Keratinocyte (primary cell): ENCODE measurements at regions not wholly inside any gene's neighbourhood (a gene's known extent, or its start where the extent isn't known, plus 50 kb on each side); places are given as distances from the start of the nearest gene placed in this dataset.

Experiments
- DNase-seq: peaks from one replicate; pipeline ENCODE4 v3.0.0-alpha.2; 2011; ENCODE audit warnings: low read depth, missing footprints, low spot score
- FAIRE-seq: peaks from 2 replicates; lab custom pipeline; 2011; peaks lifted over from hg19 to GRCh38; lab: Jason Lieb, UNC
- H2AFZ ChIP-seq: 2 replicates; pipeline ENCODE4 v1.6.0; 2012; ENCODE audit warnings: low read length, control low read depth, inconsistent platforms; ENCODE audit not compliant: control insufficient read depth
- H3K27ac ChIP-seq: 2 replicates; pipeline ENCODE4 v1.5.1; 2011; ENCODE audit warnings: low read length; ENCODE audit not compliant: control insufficient read depth, insufficient read depth
- H3K27me3 ChIP-seq: 3 replicates; pipeline ENCODE4 v1.6.0; 2011; ENCODE audit warnings: low read length; ENCODE audit not compliant: control insufficient read depth, insufficient read depth; ENCODE audit errors: extremely low read depth
- H3K36me3 ChIP-seq, 2 experiments: 2 replicates in 1 of 2; 3 replicates in 1 of 2; pipeline ENCODE4 v1.5.1; 2011; ENCODE audit warnings: low read length in 2 of 2, mild to moderate bottlenecking in 1 of 2; ENCODE audit not compliant: control insufficient read depth in 2 of 2, insufficient read depth in 2 of 2; ENCODE audit errors: extremely low read depth in 1 of 2
- H3K4me1 ChIP-seq: 3 replicates; pipeline ENCODE4 v1.5.1; 2011; ENCODE audit warnings: low read length; ENCODE audit not compliant: control insufficient read depth, insufficient read depth; ENCODE audit errors: extremely low read depth
- H3K4me2 ChIP-seq: 3 replicates; pipeline ENCODE4 v1.6.0; 2011; ENCODE audit warnings: low read depth, low read length; ENCODE audit not compliant: control insufficient read depth, insufficient read depth; ENCODE audit errors: extremely low read depth
- H3K4me3 ChIP-seq, 3 experiments: fragments of 200-600 bp in 1 of 3; sonication (generic) in 1 of 3; 2 replicates in 2 of 3; 3 replicates in 1 of 3; pipeline ENCODE4 v1.5.1; 2011 to 2016; ENCODE audit warnings: low read length in 3 of 3, mild to moderate bottlenecking in 3 of 3, control low read depth in 2 of 3, inconsistent platforms in 1 of 3, low read depth in 1 of 3, mixed read lengths in 1 of 3, mixed run types in 1 of 3, moderate library complexity in 1 of 3; ENCODE audit not compliant: control insufficient read depth in 2 of 3, insufficient read depth in 2 of 3; ENCODE audit errors: extremely low read depth in 1 of 3
- H3K79me2 ChIP-seq: 2 replicates; pipeline ENCODE4 v1.6.0; 2012; ENCODE audit warnings: low read length; ENCODE audit not compliant: control insufficient read depth, insufficient read depth
- H3K9ac ChIP-seq: 3 replicates; pipeline ENCODE4 v1.6.0; 2011; ENCODE audit warnings: low read length; ENCODE audit not compliant: control insufficient read depth, insufficient read depth; ENCODE audit errors: extremely low read depth
- H3K9me1 ChIP-seq: 3 replicates; pipeline ENCODE4 v1.6.0; 2011; ENCODE audit warnings: low read length; ENCODE audit not compliant: control insufficient read depth, insufficient read depth; ENCODE audit errors: extremely low read depth
- H3K9me3 ChIP-seq: 2 replicates; pipeline ENCODE4 v1.5.1; 2012; ENCODE audit warnings: low read depth, low read length; ENCODE audit not compliant: control insufficient read depth
- H4K20me1 ChIP-seq: 3 replicates; pipeline ENCODE4 v1.6.0; 2011; ENCODE audit warnings: low read length; ENCODE audit not compliant: control insufficient read depth, insufficient read depth; ENCODE audit errors: extremely low read depth
- CTCF ChIP-seq, 3 experiments: IDR thresholded peaks in 1 of 3; conservative IDR thresholded peaks in 1 of 3; optimal IDR thresholded peaks in 1 of 3; 2 replicates in 2 of 3; 3 replicates in 1 of 3; pipeline versions ENCODE3 to v1.5.1; 2011; ENCODE audit warnings: low read length in 3 of 3, mild to moderate bottlenecking in 3 of 3, moderate library complexity in 2 of 3, control low read depth in 1 of 3, inconsistent platforms in 1 of 3; ENCODE audit not compliant: insufficient read depth in 2 of 3; ENCODE audit errors: extremely low read depth in 1 of 3
- EZH2 ChIP-seq: IDR thresholded peaks from one replicate; pipeline ENCODE4 v1.6.1; 2012; ENCODE audit warnings: inconsistent platforms, mild to moderate bottlenecking, low read length, moderate library complexity
- dilution Hi-C: fragments of 300-500 bp; cut with MboI; formaldehyde crosslinking; loops from one replicate; pipeline ENCODE4 v1.7.0; 2020; ENCODE audit warnings: low sequenced_read_pairs; ENCODE audit not compliant: extremely low pct_ligation_motif_present

GRCh38 chr4:153094435-153094834 is 109.8 kb upstream of the TRIM2 start:
- DNase-seq, result no peak
- Histone ChIP-seq H3K4me1 (no peaks in the 10 kb centered on the region), H3K4me2 (no peak overlapping the region), H3K9me1 (no peaks in the 10 kb centered on the region), H3K9ac (no peak overlapping the region), H3K9me3 (no peaks in the 10 kb centered on the region), H3K27me3 (no peaks in the 10 kb centered on the region), H3K79me2 (no peaks in the 10 kb centered on the region), H4K20me1 (no peaks in the 10 kb centered on the region), H3K27ac (no peak overlapping the region), H3K4me3 (no peak overlapping the region), H2AFZ (no peak overlapping the region), H3K36me3 (no peaks in the 10 kb centered on the region)
- no peak for FAIRE-seq
- dilution Hi-C loops, result no loop called here
- TF ChIP-seq CTCF (optimal IDR thresholded peaks at IDR 0.05 in 1 of 3, IDR thresholded peaks at IDR 0.05 in 1 of 3, conservative IDR thresholded peaks at IDR 0.05 in 1 of 3; ENCODE audit: extremely low read depth in 1 of 3, insufficient read depth in 2 of 3, low read length in 3 of 3) (no peak), EZH2 (no peak)

GRCh38 chr4:153095448-153096204 is 108.6 kb upstream of the TRIM2 start:
- H3K9ac ChIP-seq, result no peak overlapping the region
- H2AFZ ChIP-seq, result no peak overlapping the region
- no peaks in the 10 kb centered on the region for H3K79me2 ChIP-seq
- DNase-seq, result no peak
- dilution Hi-C loops, result no loop called here
- no peaks in the 10 kb centered on the region for H3K9me1 ChIP-seq
- peak in 1 of 3 experiments; percentile 21 for TF ChIP-seq CTCF (optimal IDR thresholded peaks at IDR 0.05 in 1 of 3, IDR thresholded peaks at IDR 0.05 in 1 of 3, conservative IDR thresholded peaks at IDR 0.05 in 1 of 3; ENCODE audit: extremely low read depth in 1 of 3, insufficient read depth in 2 of 3, low read length in 3 of 3)
- TF ChIP-seq EZH2, result no peak
- H3K27me3 ChIP-seq, result no peaks in the 10 kb centered on the region
- H3K9me3 ChIP-seq, result no peaks in the 10 kb centered on the region
- H3K4me1 ChIP-seq, result no peaks in the 10 kb centered on the region
- no peaks in the 10 kb centered on the region for H4K20me1 ChIP-seq
- H3K27ac ChIP-seq, result no peak overlapping the region
- FAIRE-seq, result no peak
- no peak overlapping the region for H3K4me3 ChIP-seq
- no peaks in the 10 kb centered on the region for H3K36me3 ChIP-seq
- H3K4me2 ChIP-seq, result no peak overlapping the region
